ENCODE measurements at regions not wholly inside any gene's neighbourhood (a gene's known extent, or its start where the extent isn't known, plus 50 kb on each side); places are given as distances from the start of the nearest gene placed in this dataset.

DNA sequence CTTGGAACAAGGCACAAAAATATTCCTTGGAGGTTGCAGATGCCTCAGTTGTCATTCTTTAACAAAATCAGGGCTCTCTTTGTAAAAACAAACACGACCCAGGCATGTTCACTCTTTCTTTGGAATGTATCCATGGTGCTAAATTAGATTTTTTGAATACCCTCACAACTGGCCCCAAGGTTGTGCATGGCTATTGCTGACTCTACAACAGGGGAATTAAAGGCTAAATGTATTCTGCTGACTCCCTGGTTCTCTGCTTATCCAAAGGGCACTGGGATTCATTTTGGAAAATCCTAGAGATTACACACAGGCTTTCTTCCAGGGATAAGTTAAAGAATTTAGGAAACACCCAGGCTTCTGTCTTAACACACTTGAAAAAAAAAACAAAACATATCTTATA is 332.5 kb downstream of the WDR11 start:
- H3K27ac Mint-ChIP-seq = no peak overlapping the region
- no peak for DNase-seq
- no peak overlapping the region for H3K4me3 Mint-ChIP-seq
- no peaks in the 10 kb centered on the region for H3K9me3 Mint-ChIP-seq
- H3K36me3 Mint-ChIP-seq = no peaks in the 10 kb centered on the region
- CTCF ChIA-PET = no interaction called here
- H3K27me3 Mint-ChIP-seq = no peaks in the 10 kb centered on the region
- no peaks in the 10 kb centered on the region for H3K4me1 Mint-ChIP-seq

DNA sequence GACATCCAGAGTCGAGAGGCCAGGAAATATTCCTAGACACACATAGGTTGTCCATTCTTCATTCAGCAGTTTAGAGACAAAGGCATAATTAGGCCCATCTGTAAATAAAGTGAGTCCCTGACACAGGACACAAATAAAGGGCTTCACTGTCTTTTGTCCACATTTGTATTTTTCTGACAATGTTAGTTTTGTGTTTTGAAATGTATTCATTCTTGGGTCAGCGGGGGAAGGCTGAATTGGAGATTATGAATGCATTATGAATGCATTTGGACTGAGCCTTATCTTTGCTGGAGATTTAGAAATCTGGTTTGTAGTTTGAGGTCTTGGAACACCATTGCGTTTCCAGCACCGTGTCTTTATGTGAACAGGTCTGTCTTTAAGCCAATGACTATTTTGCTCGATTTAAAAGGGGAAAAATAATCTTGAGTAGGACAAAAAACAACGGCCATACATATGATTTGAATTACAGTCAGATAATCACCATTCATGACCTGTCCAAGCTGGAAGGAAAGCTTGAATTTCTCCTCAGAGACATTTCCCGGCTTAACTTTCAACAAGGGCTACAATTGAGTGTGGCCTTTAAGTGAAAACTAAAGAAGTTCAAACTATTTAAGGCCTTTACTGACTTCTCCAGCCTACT is 334.8 kb downstream of the WDR11 start:
- Mint-ChIP-seq H3K27ac (no peak overlapping the region), H3K4me3 (no peak overlapping the region), H3K9me3 (peaks cover 3% of the 10 kb centered on the region), H3K27me3 (no peaks in the 10 kb centered on the region), H3K4me1 (no peaks in the 10 kb centered on the region), H3K36me3 (no peaks in the 10 kb centered on the region)
- CTCF ChIA-PET = no interaction called here
- DNase-seq = no peak

- Mint-ChIP-seq H3K4me3 (no peak overlapping the region), H3K27ac (no peak overlapping the region), H3K27me3 (no peaks in the 10 kb centered on the region), H3K36me3 (no peaks in the 10 kb centered on the region), H3K9me3 (peaks cover 3% of the 10 kb centered on the region), H3K4me1 (no peaks in the 10 kb centered on the region)
- no peak for DNase-seq
- CTCF ChIA-PET = interaction anchor here (0.9 kb wide), 1 partner anchor 12 kb away, joined by 3 read pairs; no protein-coding TSS in a partner anchor
Observed at GRCh38 chr10:121187391-121187790, 336.2 kb downstream of the WDR11 start.

- no peaks in the 10 kb centered on the region for H3K27me3 Mint-ChIP-seq
- CTCF ChIA-PET = no interaction called here
- DNase-seq = no peak
- no peaks in the 10 kb centered on the region for H3K36me3 Mint-ChIP-seq
- peaks cover 5% of the 10 kb centered on the region for H3K9me3 Mint-ChIP-seq
- H3K4me1 Mint-ChIP-seq = no peaks in the 10 kb centered on the region
- no peak overlapping the region for H3K27ac Mint-ChIP-seq
- no peak overlapping the region for H3K4me3 Mint-ChIP-seq
Observed at GRCh38 chr10:121188005-121188404, 336.8 kb downstream of the WDR11 start.

DNA sequence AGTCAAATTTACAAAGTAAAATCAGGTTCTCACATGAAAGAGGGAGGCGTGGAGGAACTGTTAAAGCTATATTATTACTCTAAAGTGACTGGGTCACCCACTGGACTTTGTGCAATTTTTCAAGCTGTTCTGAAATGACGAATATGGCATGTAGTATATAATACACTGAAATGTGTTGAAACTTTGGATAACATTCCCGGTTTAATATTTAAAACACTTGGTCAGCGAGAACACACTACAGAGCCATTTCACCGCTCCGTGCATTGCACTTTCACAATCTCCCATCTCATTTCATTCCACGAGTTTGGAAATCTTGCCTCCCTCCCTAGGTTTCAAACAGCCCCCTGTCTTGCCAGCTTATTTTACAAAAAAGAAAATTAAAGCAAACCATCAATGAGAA is 337.9 kb downstream of the WDR11 start:
- no peaks in the 10 kb centered on the region for H3K4me1 Mint-ChIP-seq
- CTCF ChIA-PET = no interaction called here
- peaks cover 6% of the 10 kb centered on the region for H3K9me3 Mint-ChIP-seq
- no peaks in the 10 kb centered on the region for H3K27me3 Mint-ChIP-seq
- no peak overlapping the region for H3K27ac Mint-ChIP-seq
- no peak overlapping the region for H3K4me3 Mint-ChIP-seq
- no peak for DNase-seq
- H3K36me3 Mint-ChIP-seq = no peaks in the 10 kb centered on the region

- Mint-ChIP-seq H3K36me3 (no peaks in the 10 kb centered on the region), H3K27ac (no peak overlapping the region), H3K9me3 (peaks cover 16% of the 10 kb centered on the region), H3K4me1 (no peaks in the 10 kb centered on the region), H3K27me3 (no peaks in the 10 kb centered on the region), H3K4me3 (no peak overlapping the region)
- DNase-seq = no peak
- CTCF ChIA-PET = no interaction called here
Observed at GRCh38 chr10:121194696-121195523, 343.7 kb downstream of the WDR11 start.

- Mint-ChIP-seq H3K9me3 (peaks cover 16% of the 10 kb centered on the region), H3K27ac (no peak overlapping the region), H3K4me3 (no peak overlapping the region), H3K27me3 (no peaks in the 10 kb centered on the region), H3K36me3 (no peaks in the 10 kb centered on the region), H3K4me1 (no peaks in the 10 kb centered on the region)
- no peak for DNase-seq
- CTCF ChIA-PET = no interaction called here
Observed at GRCh38 chr10:121195524-121195910, 344.4 kb downstream of the WDR11 start.

GRCh38 chr10:121199081-121199480 is 347.9 kb downstream of the WDR11 start:
- H3K4me3 Mint-ChIP-seq = no peak overlapping the region

GRCh38 chr10:121205625-121206024 is 354.5 kb downstream of the WDR11 start:
- Mint-ChIP-seq H3K27me3 (no peaks in the 10 kb centered on the region), H3K27ac (no peak overlapping the region), H3K4me1 (no peaks in the 10 kb centered on the region), H3K36me3 (no peaks in the 10 kb centered on the region), H3K9me3 (peaks cover 10% of the 10 kb centered on the region), H3K4me3 (no peak overlapping the region)
- CTCF ChIA-PET = no interaction called here
- DNase-seq = no peak

More at GRCh38 chr10:121199081-121199480, 347.9 kb downstream of the WDR11 start:
- H3K27ac Mint-ChIP-seq = no peak overlapping the region
- no peak for DNase-seq
- no peaks in the 10 kb centered on the region for H3K36me3 Mint-ChIP-seq
- peaks cover 21% of the 10 kb centered on the region for H3K9me3 Mint-ChIP-seq
- no peaks in the 10 kb centered on the region for H3K27me3 Mint-ChIP-seq
- CTCF ChIA-PET = no interaction called here
- no peaks in the 10 kb centered on the region for H3K4me1 Mint-ChIP-seq

- no peak overlapping the region for H3K27ac Mint-ChIP-seq
- CTCF ChIA-PET = no interaction called here
- no peaks in the 10 kb centered on the region for H3K9me3 Mint-ChIP-seq
- DNase-seq = no peak
- no peaks in the 10 kb centered on the region for H3K4me1 Mint-ChIP-seq
- no peaks in the 10 kb centered on the region for H3K36me3 Mint-ChIP-seq
- H3K27me3 Mint-ChIP-seq = no peaks in the 10 kb centered on the region
- no peak overlapping the region for H3K4me3 Mint-ChIP-seq
Observed at GRCh38 chr10:121211446-121211845, 360.3 kb downstream of the WDR11 start.

GRCh38 chr10:121213437-121213836 is 362.3 kb downstream of the WDR11 start:
- Mint-ChIP-seq H3K36me3 (no peaks in the 10 kb centered on the region), H3K9me3 (no peaks in the 10 kb centered on the region), H3K27me3 (no peaks in the 10 kb centered on the region), H3K4me3 (no peak overlapping the region), H3K27ac (no peak overlapping the region), H3K4me1 (no peaks in the 10 kb centered on the region)
- CTCF ChIA-PET = no interaction called here
- no peak for DNase-seq

DNA sequence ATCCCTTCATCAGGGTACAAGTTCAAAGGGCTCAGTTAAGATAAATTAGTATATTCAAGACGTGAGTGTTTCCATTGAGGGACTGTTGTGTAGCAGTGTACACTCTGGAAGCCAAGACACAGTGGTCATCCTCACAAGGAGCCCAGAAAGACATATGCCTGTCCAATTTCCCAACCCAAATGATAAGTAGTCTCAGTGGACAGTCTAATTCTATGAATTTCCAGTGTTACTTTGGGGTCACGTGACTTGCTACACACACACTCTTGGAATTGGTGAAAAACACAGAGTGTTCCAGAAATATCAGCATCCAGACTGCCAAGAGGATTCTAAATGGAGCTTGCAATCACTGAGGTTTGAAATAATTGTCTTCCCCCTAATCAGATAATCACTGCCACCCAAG is 365.1 kb downstream of the WDR11 start:
- H3K36me3 Mint-ChIP-seq = no peaks in the 10 kb centered on the region
- DNase-seq = no peak
- H3K9me3 Mint-ChIP-seq = no peaks in the 10 kb centered on the region
- no peaks in the 10 kb centered on the region for H3K27me3 Mint-ChIP-seq
- CTCF ChIA-PET = no interaction called here
- H3K4me1 Mint-ChIP-seq = no peaks in the 10 kb centered on the region
- H3K27ac Mint-ChIP-seq = no peak overlapping the region
- H3K4me3 Mint-ChIP-seq = no peak overlapping the region

DNA sequence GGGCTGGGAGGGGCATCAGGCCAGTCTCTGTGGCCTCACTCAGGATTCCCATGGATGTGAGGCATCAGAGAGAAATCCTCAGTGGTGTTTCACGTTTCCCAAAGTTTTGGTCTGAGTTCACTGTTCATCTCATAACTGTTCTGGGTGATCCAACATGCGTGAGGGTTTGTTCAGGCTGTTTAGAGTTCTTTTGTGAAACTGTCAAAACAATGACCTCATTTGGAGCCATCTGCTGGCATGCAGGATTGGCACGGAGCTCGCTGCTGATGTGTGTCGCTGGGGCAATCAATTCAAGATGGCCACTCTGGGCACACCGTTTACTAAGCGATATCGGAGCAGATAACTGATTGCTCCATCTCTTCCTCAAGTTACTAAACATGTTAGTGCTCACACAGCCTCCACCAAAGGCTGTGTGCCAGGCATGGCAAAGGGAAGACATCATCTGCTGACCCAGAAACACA is 365.6 kb downstream of the WDR11 start:
- CTCF ChIA-PET = no interaction called here
- Mint-ChIP-seq H3K36me3 (no peaks in the 10 kb centered on the region), H3K9me3 (no peaks in the 10 kb centered on the region), H3K4me3 (no peak overlapping the region), H3K27ac (no peak overlapping the region), H3K27me3 (no peaks in the 10 kb centered on the region), H3K4me1 (no peaks in the 10 kb centered on the region)
- DNase-seq = no peak

DNA sequence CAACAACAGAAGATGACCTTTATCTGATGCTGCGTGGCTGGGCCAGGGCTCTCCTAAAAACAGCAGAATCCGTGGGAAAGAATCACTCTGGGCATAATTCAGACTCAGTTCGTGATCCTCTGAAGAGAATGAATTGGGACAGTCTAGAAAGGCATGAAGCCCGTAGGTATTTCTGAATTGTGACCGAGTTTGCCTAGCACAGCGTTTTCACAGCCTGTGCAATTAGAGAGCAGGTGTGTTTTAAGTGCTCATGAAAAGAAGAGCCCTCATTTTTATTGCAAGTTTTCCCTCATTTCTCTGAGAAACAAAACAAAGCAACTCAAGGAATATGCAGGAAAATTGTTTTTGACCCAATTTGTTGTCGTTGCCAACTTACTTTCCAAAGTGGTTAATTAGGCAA is 366.2 kb downstream of the WDR11 start:
- H3K9me3 Mint-ChIP-seq = no peaks in the 10 kb centered on the region
- no peaks in the 10 kb centered on the region for H3K36me3 Mint-ChIP-seq
- H3K4me1 Mint-ChIP-seq = no peaks in the 10 kb centered on the region
- DNase-seq = no peak
- H3K4me3 Mint-ChIP-seq = no peak overlapping the region
- CTCF ChIA-PET = no interaction called here
- no peaks in the 10 kb centered on the region for H3K27me3 Mint-ChIP-seq
- no peak overlapping the region for H3K27ac Mint-ChIP-seq

- no peaks in the 10 kb centered on the region for H3K27me3 Mint-ChIP-seq
- no peaks in the 10 kb centered on the region for H3K4me1 Mint-ChIP-seq
- no peak overlapping the region for H3K4me3 Mint-ChIP-seq
- CTCF ChIA-PET = no interaction called here
- no peak for DNase-seq
- no peaks in the 10 kb centered on the region for H3K9me3 Mint-ChIP-seq
- H3K27ac Mint-ChIP-seq = no peak overlapping the region
- no peaks in the 10 kb centered on the region for H3K36me3 Mint-ChIP-seq
Observed at GRCh38 chr10:121221072-121221471, 369.9 kb downstream of the WDR11 start.

All from activated naive CD4-positive, alpha-beta T cell treated with anti-CD3 and anti-CD28 coated beads, Interleukin-2, amount 10 ng/mL, durations not matched to agents 7 days and 5 days (primary cell).